Body of pancreas (tissue), 4 donors: ENCODE measurements at regions not wholly inside any gene's neighbourhood (a gene's known extent, or its start where the extent isn't known, plus 50 kb on each side); places are given as distances from the start of the nearest gene placed in this dataset.

ENCODE experiments used
- ATAC-seq: fragments of 150-250 bp; one replicate; pipeline ENCODE4 v1.9.1; 2016
- DNase-seq, 4 donors: peaks; one replicate each; pipeline ENCODE4 v3.0.0-alpha.2; 2019
- H3K27ac ChIP-seq, 4 donors: fragments of 200-600 bp; sonication (generic); 1 replicate in 3 of 4; 2 replicates in 1 of 4; pipeline versions ENCODE4 v1.5.1 to v1.6.1; 2016 to 2019; ENCODE audit warnings: mild to moderate bottlenecking in 1 of 4, mixed read lengths in 1 of 4, moderate library complexity in 1 of 4
- H3K27me3 ChIP-seq, 2 donors: fragments of 200-600 bp; sonication (generic); one replicate each; pipeline ENCODE4 v1.6.0; 2016; ENCODE audit warnings: mild to moderate bottlenecking in 1 of 2
- H3K36me3 ChIP-seq, 2 donors: fragments of 200-600 bp; sonication (generic); replicated peaks in 1 of 2; 2 replicates each; pipeline ENCODE4 v1.5.1; 2016; ENCODE audit warnings: low read depth in 2 of 2; ENCODE audit not compliant: insufficient read depth in 1 of 2
- H3K4me1 ChIP-seq: fragments of 200-600 bp; sonication (generic); one replicate; pipeline ENCODE4 v1.6.0; 2016
- H3K4me3 ChIP-seq, 2 donors: fragments of 200-600 bp; sonication (generic); 1 replicate in 1 of 2; 2 replicates in 1 of 2; pipeline ENCODE4 v1.5.1; 2016 to 2019
- H3K9me3 ChIP-seq, 3 donors: fragments of 200-600 bp; sonication (generic); 1 replicate in 2 of 3; 2 replicates in 1 of 3; pipeline ENCODE4 v1.5.1; 2016
- POLR2A ChIP-seq, 3 donors: fragments of 450-650 bp; IDR thresholded peaks; one replicate each; pipeline ENCODE4 v1.6.1; 2016; ENCODE audit warnings: antibody characterized with exemption in 3 of 3, mild to moderate bottlenecking in 2 of 3
- WGBS, 2 donors: methylation state at CpG; one replicate each; pipeline ENCODE4 v1.1.5; 2017; 5-methylcytosine and 5-hydroxymethylcytosine counted together
- intact Hi-C: fragments of 100-400 bp; cut with DNase I; formaldehyde crosslinking; loops from one replicate; pipeline ENCODE4 v1.15.1; 2023
- TF ChIP-seq, protein P1 (sequence below), 7 experiments: fragments of 450-650 bp in 4 of 7; fragments of 200-600 bp in 3 of 7; sonication (generic) in 3 of 7; IDR thresholded peaks; one replicate each; pipeline ENCODE4 v1.5.1; 2016 to 2019; ENCODE audit warnings: antibody characterized with exemption in 7 of 7

DNA sequence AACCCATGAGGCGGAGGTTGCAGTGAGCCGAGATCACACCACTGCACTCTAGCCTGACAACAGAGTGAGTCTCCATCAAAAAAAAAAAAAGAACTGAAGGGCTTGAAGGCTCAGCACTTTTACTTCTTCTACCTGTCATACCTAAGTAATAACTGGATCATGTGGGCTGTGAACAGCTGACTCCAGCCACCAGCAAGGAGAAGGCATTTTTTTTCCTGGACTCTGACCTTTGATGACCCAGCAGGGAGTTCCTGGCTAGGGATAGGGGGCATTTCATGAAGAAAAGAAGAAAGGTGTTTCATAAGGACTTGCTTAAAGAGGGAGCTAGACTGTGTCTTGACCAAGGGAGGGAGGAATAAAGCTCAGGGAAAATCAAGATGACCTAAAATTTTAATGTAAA is 266.0 kb downstream of the ZNF621 start:
- no peaks in the 10 kb centered on the region for H3K4me1 ChIP-seq
- no peak overlapping the region for H3K27ac ChIP-seq
- ATAC-seq = no peak
- no peak overlapping the region for H3K4me3 ChIP-seq
- 79 to 80% methylated on average over 2 of the region's 2 CpGs for WGBS, 2 donors
- no peaks in the 10 kb centered on the region for H3K9me3 ChIP-seq
- intact Hi-C loops = no loop called here
- no peaks in the 10 kb centered on the region for H3K36me3 ChIP-seq
- H3K27me3 ChIP-seq = no peaks in the 10 kb centered on the region
- no peak for TF ChIP-seq POLR2A (IDR thresholded peaks at IDR 0.05)
- TF ChIP-seq, protein P1, sequence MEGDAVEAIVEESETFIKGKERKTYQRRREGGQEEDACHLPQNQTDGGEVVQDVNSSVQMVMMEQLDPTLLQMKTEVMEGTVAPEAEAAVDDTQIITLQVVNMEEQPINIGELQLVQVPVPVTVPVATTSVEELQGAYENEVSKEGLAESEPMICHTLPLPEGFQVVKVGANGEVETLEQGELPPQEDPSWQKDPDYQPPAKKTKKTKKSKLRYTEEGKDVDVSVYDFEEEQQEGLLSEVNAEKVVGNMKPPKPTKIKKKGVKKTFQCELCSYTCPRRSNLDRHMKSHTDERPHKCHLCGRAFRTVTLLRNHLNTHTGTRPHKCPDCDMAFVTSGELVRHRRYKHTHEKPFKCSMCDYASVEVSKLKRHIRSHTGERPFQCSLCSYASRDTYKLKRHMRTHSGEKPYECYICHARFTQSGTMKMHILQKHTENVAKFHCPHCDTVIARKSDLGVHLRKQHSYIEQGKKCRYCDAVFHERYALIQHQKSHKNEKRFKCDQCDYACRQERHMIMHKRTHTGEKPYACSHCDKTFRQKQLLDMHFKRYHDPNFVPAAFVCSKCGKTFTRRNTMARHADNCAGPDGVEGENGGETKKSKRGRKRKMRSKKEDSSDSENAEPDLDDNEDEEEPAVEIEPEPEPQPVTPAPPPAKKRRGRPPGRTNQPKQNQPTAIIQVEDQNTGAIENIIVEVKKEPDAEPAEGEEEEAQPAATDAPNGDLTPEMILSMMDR (IDR thresholded peaks at IDR 0.05) = no peak
- DNase-seq = no peak

- ATAC-seq (no peak), DNase-seq (no peak)
- no peak overlapping the region for H3K4me3 ChIP-seq
- no peaks in the 10 kb centered on the region for H3K27me3 ChIP-seq
- no peak overlapping the region for H3K27ac ChIP-seq
- no peaks in the 10 kb centered on the region for H3K9me3 ChIP-seq
- 70 to 76% methylated on average over 4 of the region's 4 CpGs for WGBS, 2 donors
- intact Hi-C loops = no loop called here
- no peaks in the 10 kb centered on the region for H3K36me3 ChIP-seq
- TF ChIP-seq, protein P1 (IDR thresholded peaks at IDR 0.05) = no peak
- TF ChIP-seq POLR2A (IDR thresholded peaks at IDR 0.05) = no peak
- H3K4me1 ChIP-seq = no peaks in the 10 kb centered on the region
Observed at GRCh38 chr3:40793730-40794129, 269.0 kb downstream of the ZNF621 start.

DNA sequence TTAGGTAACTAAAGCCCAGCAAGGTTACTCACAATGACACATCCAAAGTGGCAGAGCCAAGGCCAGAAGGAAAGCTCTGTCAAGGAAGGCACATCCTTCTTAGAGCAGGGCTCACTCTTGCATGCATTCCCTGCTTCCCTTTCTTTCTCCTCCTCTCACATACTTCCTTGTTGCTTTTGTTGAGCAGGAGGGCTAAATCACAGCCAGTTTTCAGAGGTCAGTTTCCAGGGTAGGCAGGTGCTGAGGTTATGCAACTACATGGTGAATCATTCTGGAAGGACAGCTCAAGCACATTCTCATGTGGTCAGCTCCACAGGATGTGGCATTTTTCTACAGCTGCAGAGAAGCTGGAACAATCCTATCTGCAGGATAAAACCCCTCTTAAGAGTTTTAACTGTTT is 275.6 kb downstream of the ZNF621 start:
- H3K27me3 ChIP-seq = no peaks in the 10 kb centered on the region
- intact Hi-C loops = no loop called here
- H3K27ac ChIP-seq = peak overlapping the region in 1 of 4 donors; percentile 30
- DNase-seq (peak in 3 of 4 donors; percentile 13 to 57 (median 21)), ATAC-seq (no peak)
- no peak overlapping the region for H3K4me3 ChIP-seq
- TF ChIP-seq POLR2A (IDR thresholded peaks at IDR 0.05) = no peak
- TF ChIP-seq, protein P1 (IDR thresholded peaks at IDR 0.05) = no peak
- H3K36me3 ChIP-seq = no peaks in the 10 kb centered on the region
- no peaks in the 10 kb centered on the region for H3K9me3 ChIP-seq
- H3K4me1 ChIP-seq = no peaks in the 10 kb centered on the region

- TF ChIP-seq POLR2A (IDR thresholded peaks at IDR 0.05) = no peak
- TF ChIP-seq, protein P1 (IDR thresholded peaks at IDR 0.05) = no peak
- Histone ChIP-seq H3K9me3 (no peaks in the 10 kb centered on the region), H3K4me3 (no peak overlapping the region), H3K4me1 (no peaks in the 10 kb centered on the region), H3K36me3 (no peaks in the 10 kb centered on the region), H3K27me3 (no peaks in the 10 kb centered on the region), H3K27ac (no peak overlapping the region)
- WGBS, 2 donors = 71 to 75% methylated on average over 4 of the region's 4 CpGs
- DNase-seq (no peak), ATAC-seq (no peak)
- intact Hi-C loops = no loop called here
Observed at GRCh38 chr3:40801284-40801741, 276.6 kb downstream of the ZNF621 start.

DNA sequence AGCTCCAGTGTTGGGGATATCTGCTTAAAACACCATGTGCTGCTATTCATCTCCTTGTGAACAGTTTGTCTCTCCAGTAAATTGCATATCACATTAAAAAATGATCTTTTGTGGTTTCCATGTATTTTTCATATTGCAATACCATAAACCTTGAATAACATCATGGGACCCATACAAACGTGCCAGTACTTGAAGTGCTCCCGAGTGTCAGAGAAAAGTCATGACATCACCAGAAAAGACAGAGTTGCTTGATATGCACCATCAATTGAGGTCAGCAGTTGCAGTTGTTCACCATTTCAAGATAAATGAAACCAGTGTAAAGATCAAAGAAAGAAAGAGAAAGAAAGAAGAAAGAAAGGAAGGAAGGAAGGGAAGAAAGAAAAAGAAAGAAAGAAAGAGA is 278.6 kb downstream of the ZNF621 start:
- WGBS, 2 donors = 62 to 68% methylated on average over 2 of the region's 2 CpGs
- intact Hi-C loops = no loop called here
- ATAC-seq (no peak), DNase-seq (no peak)
- Histone ChIP-seq H3K27ac (no peak overlapping the region), H3K9me3 (no peaks in the 10 kb centered on the region), H3K36me3 (no peaks in the 10 kb centered on the region), H3K4me1 (no peaks in the 10 kb centered on the region), H3K27me3 (no peaks in the 10 kb centered on the region), H3K4me3 (no peak overlapping the region)
- TF ChIP-seq, protein P1 (IDR thresholded peaks at IDR 0.05) = no peak
- no peak for TF ChIP-seq POLR2A (IDR thresholded peaks at IDR 0.05)
